ENCODE measurements at regions not wholly inside any gene's neighbourhood (a gene's known extent, or its start where the extent isn't known, plus 50 kb on each side); places are given as distances from the start of the nearest gene placed in this dataset.

- no peak for DNase-seq (ENCODE audit: low read depth)
- H3K36me3 ChIP-seq (ENCODE audit: control insufficient read depth, insufficient read depth, low read length), result no peaks in the 10 kb centered on the region
- no peak overlapping the region for H3K4me3 ChIP-seq (ENCODE audit: low read depth, low read length)
- no peaks in the 10 kb centered on the region for H3K27me3 ChIP-seq (ENCODE audit: control insufficient read depth, insufficient read depth, low read length)
- no peak for TF ChIP-seq CTCF (IDR thresholded peaks at IDR 0.05; ENCODE audit: insufficient read depth, low read length, poor library complexity, severe bottlenecking)
Observed at GRCh38 chr1:238832106-238832505, 554.3 kb upstream of the CHRM3 start.

DNA sequence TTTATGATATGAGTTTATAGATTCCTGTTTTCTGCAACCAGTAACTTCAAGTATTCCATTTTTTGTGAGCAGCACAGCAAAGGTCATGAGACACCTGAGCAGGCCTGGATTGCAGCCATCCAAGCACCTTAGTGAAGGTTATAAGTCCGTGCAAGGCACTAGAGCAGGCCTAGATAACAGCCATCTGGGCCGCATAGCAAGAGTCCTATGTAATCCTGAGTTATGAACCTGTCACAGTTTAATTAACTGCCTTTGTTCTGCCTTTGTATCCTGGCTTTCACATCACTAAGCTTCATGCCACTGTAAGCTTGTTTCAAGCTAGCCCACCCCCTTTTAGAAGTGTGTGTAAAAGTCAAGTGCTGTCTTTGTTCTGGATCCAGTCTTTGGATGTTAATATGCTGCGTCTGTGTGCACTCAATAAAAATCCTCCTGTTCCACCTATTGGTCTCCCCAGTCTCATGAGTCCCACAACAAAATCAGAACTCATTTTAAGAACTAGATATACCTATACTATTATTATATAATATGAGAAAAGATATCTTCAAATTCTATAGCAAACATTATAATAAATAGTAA lies 556.2 kb upstream of the CHRM3 start:
- DNase-seq (ENCODE audit: low read depth), result no peak
- no peak for TF ChIP-seq CTCF (IDR thresholded peaks at IDR 0.05; ENCODE audit: insufficient read depth, low read length, poor library complexity, severe bottlenecking)
- no peaks in the 10 kb centered on the region for H3K27me3 ChIP-seq (ENCODE audit: control insufficient read depth, insufficient read depth, low read length)
- H3K4me3 ChIP-seq (ENCODE audit: low read depth, low read length), result no peak overlapping the region
- no peaks in the 10 kb centered on the region for H3K36me3 ChIP-seq (ENCODE audit: control insufficient read depth, insufficient read depth, low read length)

- Histone ChIP-seq H3K4me3 (ENCODE audit: low read depth, low read length) (no peak overlapping the region), H3K27me3 (ENCODE audit: control insufficient read depth, insufficient read depth, low read length) (no peaks in the 10 kb centered on the region), H3K36me3 (ENCODE audit: control insufficient read depth, insufficient read depth, low read length) (no peaks in the 10 kb centered on the region)
- no peak for TF ChIP-seq CTCF (IDR thresholded peaks at IDR 0.05; ENCODE audit: insufficient read depth, low read length, poor library complexity, severe bottlenecking)
- DNase-seq (ENCODE audit: low read depth), result no peak
Observed at GRCh38 chr1:238826891-238827290, 559.5 kb upstream of the CHRM3 start.

GRCh38 chr1:238823416-238823815 lies 563.0 kb upstream of the CHRM3 start:
- TF ChIP-seq CTCF (IDR thresholded peaks at IDR 0.05; ENCODE audit: insufficient read depth, low read length, poor library complexity, severe bottlenecking), result no peak
- H3K27me3 ChIP-seq (ENCODE audit: control insufficient read depth, insufficient read depth, low read length), result no peaks in the 10 kb centered on the region
- DNase-seq (ENCODE audit: low read depth), result no peak

DNA sequence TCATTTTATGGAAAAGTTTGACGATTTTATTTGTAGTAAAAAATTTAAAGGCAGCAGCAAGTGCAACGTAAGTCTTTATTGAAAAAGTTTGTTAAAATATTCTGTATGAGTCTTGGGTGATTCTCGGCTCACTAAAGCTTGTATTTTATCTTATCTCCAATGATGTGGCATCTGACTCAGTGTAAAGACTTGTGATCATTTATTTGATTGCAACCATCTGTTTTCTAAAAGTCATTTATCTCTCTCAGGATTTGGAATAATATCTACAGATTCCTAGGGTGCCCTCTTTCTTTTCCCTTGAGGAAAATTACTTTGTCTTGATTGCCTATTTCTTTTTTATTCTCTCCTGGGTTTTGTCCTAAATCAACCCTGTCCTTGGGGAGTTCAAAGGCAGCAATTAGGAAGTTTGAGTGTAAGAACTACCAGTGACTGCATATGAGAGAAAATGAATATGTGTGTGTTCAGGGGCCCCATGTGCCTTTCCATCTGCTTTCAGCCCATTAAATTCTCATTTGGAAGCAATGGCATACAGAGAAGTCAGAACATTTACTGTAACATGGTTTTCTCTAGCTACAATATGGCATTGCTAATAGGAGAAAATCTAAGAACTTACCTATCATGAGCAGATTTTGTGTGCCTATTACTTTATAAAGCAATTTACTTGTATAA lies 575.0 kb upstream of the CHRM3 start:
- TF ChIP-seq CTCF (IDR thresholded peaks at IDR 0.05; ENCODE audit: insufficient read depth, low read length, poor library complexity, severe bottlenecking), result no peak
- DNase-seq (ENCODE audit: low read depth), result no peak
- no peaks in the 10 kb centered on the region for H3K27me3 ChIP-seq (ENCODE audit: control insufficient read depth, insufficient read depth, low read length)
- no peak overlapping the region for H3K4me3 ChIP-seq (ENCODE audit: low read depth, low read length)
- H3K36me3 ChIP-seq (ENCODE audit: control insufficient read depth, insufficient read depth, low read length), result no peaks in the 10 kb centered on the region

More at GRCh38 chr1:238823416-238823815, 563.0 kb upstream of the CHRM3 start:
- Histone ChIP-seq H3K36me3 (ENCODE audit: control insufficient read depth, insufficient read depth, low read length) (no peaks in the 10 kb centered on the region), H3K4me3 (ENCODE audit: low read depth, low read length) (no peak overlapping the region)

DNA sequence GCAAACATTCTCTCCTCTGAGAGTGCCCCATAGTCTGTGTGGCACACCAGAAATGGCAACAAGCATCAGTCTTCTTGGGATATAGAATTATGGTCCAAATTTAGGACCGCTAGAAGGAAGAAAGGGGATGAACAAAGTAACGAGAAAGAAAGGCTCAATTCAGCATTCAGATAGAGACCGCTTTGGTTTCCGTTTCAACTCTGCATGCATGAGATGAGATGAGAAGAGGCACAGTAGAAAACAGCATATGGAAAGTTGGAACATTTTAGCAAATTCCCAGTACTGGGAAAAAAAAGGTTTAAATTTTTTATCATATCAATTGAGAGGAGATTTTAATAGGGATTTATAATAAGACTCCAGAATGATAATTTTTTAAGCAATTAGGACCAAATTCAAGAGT lies 595.5 kb upstream of the CHRM3 start:
- H3K4me3 ChIP-seq (ENCODE audit: low read depth, low read length), result no peak overlapping the region

More for the DNA sequence above, 595.5 kb upstream of the CHRM3 start:
- no peaks in the 10 kb centered on the region for H3K36me3 ChIP-seq (ENCODE audit: control insufficient read depth, insufficient read depth, low read length)
- no peak for TF ChIP-seq CTCF (IDR thresholded peaks at IDR 0.05; ENCODE audit: insufficient read depth, low read length, poor library complexity, severe bottlenecking)
- DNase-seq (ENCODE audit: low read depth), result no peak
- H3K27me3 ChIP-seq (ENCODE audit: control insufficient read depth, insufficient read depth, low read length), result no peaks in the 10 kb centered on the region

Measured in kidney epithelial cell (primary cell).